GM12878 (cell line): ENCODE measurements at regions not wholly inside any gene's neighbourhood (a gene's known extent, or its start where the extent isn't known, plus 50 kb on each side); places are given as distances from the start of the nearest gene placed in this dataset.

Source experiments
- ASH2L ChIP-seq: fragments of 300-600, 200-600 bp; sonication (generic); IDR thresholded peaks from 2 replicates; pipeline ENCODE4 v1.6.1; 2017; ENCODE audit warnings: low read depth, mild to moderate bottlenecking, borderline replicate concordance
- BRCA1 ChIP-seq: IDR thresholded peaks from 2 replicates; pipeline ENCODE4 v1.6.1; 2011; ENCODE audit warnings: low read depth, low read length, improper control_type of control experiment
- CBX3 ChIP-seq: fragments of 200-600 bp; sonication (generic); IDR thresholded peaks from 2 replicates; pipeline ENCODE4 v1.6.1; 2016; ENCODE audit warnings: low read depth, borderline replicate concordance
- CREM ChIP-seq: IDR thresholded peaks from 2 replicates; pipeline ENCODE4 v1.6.1; 2014; ENCODE audit warnings: antibody characterized with exemption, low read depth
- EP300 ChIP-seq, 2 experiments: fragments of 150-350 bp in 1 of 2; IDR thresholded peaks; 2 replicates each; pipeline ENCODE4 v1.6.1; 2011 to 2012; ENCODE audit warnings: low read depth in 2 of 2, low read length in 2 of 2, borderline replicate concordance in 1 of 2, improper control_type of control experiment in 1 of 2, inconsistent platforms in 1 of 2; ENCODE audit not compliant: control insufficient read depth in 1 of 2
- ESRRA ChIP-seq: IDR thresholded peaks from 2 replicates; pipeline ENCODE4 v1.6.1; 2012; ENCODE audit warnings: mild to moderate bottlenecking, low read length, improper control_type of control experiment
- HDAC6 ChIP-seq: fragments of 200-600 bp; sonication (generic); IDR thresholded peaks from one replicate; pipeline ENCODE4 v1.8.0; 2017; ENCODE audit warnings: antibody characterized with exemption; ENCODE audit not compliant: unreplicated experiment
- NFXL1 ChIP-seq: fragments of 450-650 bp; IDR thresholded peaks from 2 replicates; pipeline ENCODE4 v1.6.1; 2017; ENCODE audit warnings: antibody characterized with exemption, mild to moderate bottlenecking, borderline replicate concordance
- PAX5 ChIP-seq: IDR thresholded peaks from 2 replicates; pipeline ENCODE4 v1.6.1; 2011; ENCODE audit warnings: low read depth, low read length, borderline replicate concordance
- RB1 ChIP-seq: fragments of 450-650 bp; formaldehyde crosslinking; IDR thresholded peaks from 2 replicates; pipeline ENCODE4 v1.6.1; 2017; ENCODE audit warnings: mild to moderate bottlenecking, borderline replicate concordance
- SMAD1 ChIP-seq: fragments of 450-650 bp; IDR thresholded peaks from 2 replicates; pipeline ENCODE4 v1.6.1; 2018; ENCODE audit warnings: mild to moderate bottlenecking, low read depth; ENCODE audit not compliant: partially characterized antibody
- SUZ12 ChIP-seq: fragments of 200-600 bp; sonication (generic); IDR thresholded peaks from one replicate; pipeline ENCODE4 v1.6.1; 2018; ENCODE audit warnings: antibody characterized with exemption, mild to moderate bottlenecking; ENCODE audit not compliant: unreplicated experiment
- USF1 ChIP-seq: IDR thresholded peaks from 2 replicates; pipeline ENCODE4 v1.6.1; 2011; ENCODE audit warnings: borderline replicate concordance, low read depth, mild to moderate bottlenecking, moderate library complexity, mixed read lengths, low read length; ENCODE audit not compliant: insufficient read depth; ENCODE audit errors: extremely low read length
- ZBTB40 ChIP-seq: fragments of 450-650 bp; IDR thresholded peaks from 2 replicates; pipeline ENCODE4 v1.6.1; 2016; ENCODE audit warnings: mild to moderate bottlenecking, moderate library complexity, borderline replicate concordance
- ZNF217 ChIP-seq: fragments of 450-650 bp; IDR thresholded peaks from 2 replicates; pipeline ENCODE4 v1.6.1; 2017; ENCODE audit warnings: antibody characterized with exemption, mild to moderate bottlenecking
- ZZZ3 ChIP-seq: IDR thresholded peaks from 2 replicates; pipeline ENCODE4 v1.6.1; 2011; ENCODE audit warnings: low read depth; ENCODE audit not compliant: control insufficient read depth, insufficient read length

GRCh38 chr18:2430191-2430590, 141.1 kb downstream of the METTL4 start (continued):
- no peak for TF ChIP-seq ZBTB40
- TF ChIP-seq USF1: no peak
- TF ChIP-seq ASH2L: no peak
- TF ChIP-seq ZZZ3: no peak
- no peak for TF ChIP-seq CBX3
- TF ChIP-seq NFXL1: no peak
- TF ChIP-seq RB1: no peak
- no peak for TF ChIP-seq CREM
- no peak for TF ChIP-seq HDAC6
- no peak for TF ChIP-seq BRCA1
- no peak for TF ChIP-seq SUZ12
- no peak for TF ChIP-seq SMAD1
- no peak for TF ChIP-seq ESRRA
- TF ChIP-seq EP300 (IDR thresholded peaks at IDR 0.05; ENCODE audit: borderline replicate concordance in 1 of 2, control insufficient read depth in 1 of 2, low read depth in 2 of 2, low read length in 2 of 2): no peak
- TF ChIP-seq ZNF217: no peak
- no peak for TF ChIP-seq PAX5
